ENCODE measurements at regions not wholly inside any gene's neighbourhood (a gene's known extent, or its start where the extent isn't known, plus 50 kb on each side); places are given as distances from the start of the nearest gene placed in this dataset.

DNA sequence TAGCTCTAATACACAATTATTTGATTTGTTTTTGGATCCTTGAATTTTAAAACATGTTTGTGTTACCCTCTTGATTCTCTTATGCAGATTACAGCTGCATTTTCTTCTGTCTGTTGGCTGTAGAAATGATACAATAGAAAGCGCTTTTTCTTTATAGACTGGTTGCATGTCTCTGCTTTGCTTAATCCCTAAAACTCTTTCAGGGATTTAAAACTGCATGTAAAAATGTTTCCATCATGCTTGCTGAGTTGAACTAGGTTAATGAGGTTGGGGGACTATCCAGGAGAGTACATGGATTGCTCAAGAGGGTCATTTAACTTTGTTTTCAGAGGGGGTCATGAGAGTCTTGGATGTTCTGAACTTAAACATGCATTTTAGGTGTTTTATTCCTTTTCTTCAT is 166.4 kb upstream of the IFNG-AS1 start:
- ATAC-seq (no peak), DNase-seq (ENCODE audit: low spot score) (no peak)
- intact Hi-C loops (cut with DNase I): no loop called here

DNA sequence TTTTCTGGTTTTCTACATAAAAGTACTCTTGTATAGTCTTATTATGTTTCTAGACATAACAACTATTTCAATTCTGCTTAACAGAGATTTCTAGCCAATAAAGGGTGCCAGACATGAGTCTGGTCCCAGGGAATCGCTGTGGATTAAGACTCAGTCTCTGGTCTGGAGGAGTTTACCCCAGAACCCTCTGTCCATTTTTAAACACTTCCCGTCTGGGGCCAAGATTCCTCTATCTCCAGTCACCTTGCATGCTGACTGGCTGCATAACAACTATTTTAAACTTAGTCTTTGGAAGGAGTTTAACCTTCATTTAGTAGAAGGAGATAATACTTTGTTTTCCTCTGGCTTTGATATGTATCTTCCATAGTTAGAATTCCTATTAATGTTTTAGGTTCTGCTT is 163.1 kb upstream of the IFNG-AS1 start:
- DNase-seq (ENCODE audit: low spot score) (no peak), ATAC-seq (no peak)
- intact Hi-C loops (cut with DNase I): no loop called here

DNA sequence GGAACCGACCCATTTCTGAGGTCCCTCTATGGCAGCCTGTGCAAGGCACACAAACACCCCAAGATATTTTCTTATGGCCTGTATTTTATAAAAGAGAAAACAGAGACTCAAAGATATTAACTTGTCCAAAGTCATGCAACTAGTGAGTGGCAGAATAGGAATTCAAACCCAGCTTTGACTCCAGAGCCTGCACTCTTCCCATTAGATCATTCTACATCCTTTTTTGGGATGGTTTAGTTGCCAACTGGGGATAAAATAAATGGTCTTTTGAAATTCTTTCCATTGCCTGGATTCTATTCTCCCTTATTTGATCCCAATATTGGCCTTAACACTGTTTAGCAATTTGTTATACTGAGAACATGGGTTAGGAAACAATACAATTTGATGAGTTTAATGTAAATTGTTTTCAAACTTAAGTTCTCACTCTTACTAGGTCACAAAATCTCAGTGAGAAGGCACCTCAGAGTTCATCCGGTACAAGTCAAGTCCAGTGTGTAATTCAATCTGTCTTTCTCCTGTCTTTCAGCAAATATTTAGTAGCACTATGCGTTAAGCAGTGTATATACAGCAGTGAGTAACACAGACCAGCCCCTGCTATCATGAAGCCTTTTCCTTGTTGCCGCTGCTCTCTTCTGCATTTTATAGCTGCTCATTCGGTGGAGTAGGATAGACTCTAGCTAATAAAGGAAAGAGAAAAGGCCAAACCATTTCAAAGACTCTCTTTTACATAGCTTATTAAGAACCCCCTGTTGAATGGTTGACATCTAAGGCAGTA is 162.1 kb upstream of the IFNG-AS1 start:
- intact Hi-C loops (cut with DNase I): no loop called here
- no peak for DNase-seq (ENCODE audit: low spot score)
- peak; percentile 55 for ATAC-seq

DNA sequence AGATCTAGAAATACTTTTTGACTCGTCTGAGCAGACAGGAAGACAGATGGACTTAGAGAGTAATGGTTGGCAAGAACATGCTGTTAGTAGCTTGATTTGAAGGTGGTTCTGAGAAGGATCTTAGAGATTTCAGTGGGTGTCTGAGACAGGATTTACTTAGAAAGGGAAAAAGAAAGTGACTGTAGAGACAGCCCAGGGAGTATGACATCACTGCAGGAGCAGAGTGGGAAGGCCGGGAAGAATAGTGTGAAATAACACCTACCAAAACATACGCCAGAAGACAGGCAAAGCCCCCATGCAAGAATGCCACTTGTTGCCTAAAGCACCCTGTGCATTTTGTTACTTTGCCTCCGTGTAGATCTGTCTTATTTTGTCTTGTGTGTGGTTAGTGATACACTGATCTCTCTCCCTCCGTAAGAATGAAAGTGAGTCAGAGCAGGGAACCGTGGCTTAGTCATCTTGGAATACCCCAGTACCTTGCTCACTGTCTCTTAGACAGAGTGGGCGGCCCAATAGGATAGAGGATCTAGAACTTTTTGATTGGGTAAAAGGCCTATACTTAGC is 161.3 kb upstream of the IFNG-AS1 start:
- ATAC-seq (peak; percentile 94), DNase-seq (ENCODE audit: low spot score) (no peak)
- intact Hi-C loops (cut with DNase I): no loop called here

DNA sequence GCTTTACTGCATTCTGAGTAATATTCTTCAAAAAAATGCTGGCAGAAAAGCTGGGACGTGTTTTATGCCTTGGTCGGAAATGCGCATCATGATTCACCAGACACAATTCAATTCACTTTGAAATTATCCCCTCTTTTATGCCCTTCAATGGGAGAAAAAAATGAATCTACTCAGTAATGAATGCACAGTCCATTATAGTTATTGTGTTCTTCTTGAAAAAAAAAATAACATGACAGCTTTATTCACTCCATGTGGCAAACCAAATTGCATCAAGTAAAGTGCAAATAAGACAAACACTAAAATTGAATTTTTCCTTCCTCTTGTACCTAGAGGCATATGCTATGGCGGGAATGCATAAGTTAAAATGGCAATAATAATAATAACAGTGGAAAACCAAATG is 159.4 kb upstream of the IFNG-AS1 start:
- ATAC-seq (no peak), DNase-seq (ENCODE audit: low spot score) (no peak)
- intact Hi-C loops (cut with DNase I): no loop called here

DNA sequence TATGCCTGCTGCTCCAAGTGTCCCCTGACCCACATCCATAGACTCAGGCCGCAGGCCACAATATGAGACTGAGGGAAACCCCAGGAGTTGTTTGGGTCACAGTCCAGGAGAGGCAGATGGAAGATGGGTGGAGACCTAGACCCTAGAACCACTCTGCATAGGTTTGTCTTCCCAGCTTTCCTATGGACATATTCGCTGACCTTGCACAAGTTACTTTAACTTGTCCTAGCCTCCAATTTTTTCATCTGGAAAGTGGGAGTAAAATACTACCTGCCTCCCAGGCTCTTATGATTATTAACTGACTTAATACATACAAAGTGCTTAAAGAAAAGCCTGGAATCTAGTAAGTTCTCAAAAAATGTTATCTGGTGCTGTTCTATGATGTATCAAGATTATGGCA is 157.1 kb upstream of the IFNG-AS1 start:
- DNase-seq (ENCODE audit: low spot score): no peak
- intact Hi-C loops (cut with DNase I): no loop called here
- ATAC-seq: no peak

DNA sequence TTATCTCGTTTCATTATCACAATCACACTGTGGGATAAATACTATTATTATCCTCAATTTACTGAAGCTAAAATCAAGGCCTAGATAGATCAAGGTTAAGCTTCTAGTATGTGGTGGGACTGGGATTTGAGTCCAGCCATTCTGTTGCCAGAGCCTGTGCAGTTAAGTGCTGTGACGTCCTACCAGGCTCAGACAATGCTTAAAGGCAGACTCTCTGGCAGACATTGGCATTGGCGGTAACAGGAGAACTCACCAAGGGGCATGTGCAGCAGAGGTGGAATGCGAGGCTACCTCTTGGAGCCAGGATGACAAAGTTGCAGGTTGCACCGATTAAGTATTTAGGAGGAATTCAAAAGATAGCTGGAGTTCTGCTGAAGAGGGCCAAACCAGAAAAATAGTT is 155.6 kb upstream of the IFNG-AS1 start:
- no peak for DNase-seq (ENCODE audit: low spot score)
- intact Hi-C loops (cut with DNase I): no loop called here
- no peak for ATAC-seq

DNA sequence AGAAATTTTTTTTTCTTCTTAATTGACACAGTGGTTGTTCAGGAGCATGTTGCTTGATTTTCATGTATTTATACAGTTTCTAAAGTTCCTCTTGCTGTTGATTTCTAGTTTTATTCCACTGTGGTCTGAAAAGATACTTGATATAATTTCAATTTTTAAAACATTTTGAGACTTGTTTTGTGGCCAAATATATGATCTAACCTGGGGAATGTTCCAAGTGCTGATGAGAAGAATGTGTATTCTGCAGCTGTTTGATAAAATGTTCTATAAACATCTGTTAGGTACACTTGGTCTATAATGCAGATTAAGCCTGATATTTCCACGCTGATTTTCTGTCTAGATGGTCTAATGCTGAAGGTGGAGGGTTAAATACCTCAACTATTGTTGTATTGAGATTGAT is 151.4 kb upstream of the IFNG-AS1 start:
- DNase-seq (ENCODE audit: low spot score) (no peak), ATAC-seq (no peak)
- intact Hi-C loops (cut with DNase I): no loop called here

DNA sequence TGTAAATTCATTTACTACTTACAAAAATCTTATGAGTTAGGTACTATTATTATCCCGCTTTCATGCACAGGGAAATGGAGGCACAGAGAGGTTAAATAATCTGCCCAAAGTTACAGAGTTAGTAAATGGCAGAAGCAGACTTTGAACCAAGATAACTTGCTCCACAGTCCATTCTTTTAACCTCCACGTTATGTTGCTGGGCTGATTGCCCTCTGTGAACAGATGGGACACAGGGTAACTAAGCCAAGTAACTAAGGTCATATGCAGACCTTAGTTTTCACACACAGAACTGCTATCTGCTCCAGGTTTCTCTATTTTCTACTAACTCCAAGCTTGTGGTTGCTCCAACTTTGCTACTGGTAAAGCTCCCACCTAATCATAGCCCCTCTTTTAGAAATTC is 147.1 kb upstream of the IFNG-AS1 start:
- DNase-seq (ENCODE audit: low spot score) (no peak), ATAC-seq (no peak)
- intact Hi-C loops (cut with DNase I): no loop called here

DNA sequence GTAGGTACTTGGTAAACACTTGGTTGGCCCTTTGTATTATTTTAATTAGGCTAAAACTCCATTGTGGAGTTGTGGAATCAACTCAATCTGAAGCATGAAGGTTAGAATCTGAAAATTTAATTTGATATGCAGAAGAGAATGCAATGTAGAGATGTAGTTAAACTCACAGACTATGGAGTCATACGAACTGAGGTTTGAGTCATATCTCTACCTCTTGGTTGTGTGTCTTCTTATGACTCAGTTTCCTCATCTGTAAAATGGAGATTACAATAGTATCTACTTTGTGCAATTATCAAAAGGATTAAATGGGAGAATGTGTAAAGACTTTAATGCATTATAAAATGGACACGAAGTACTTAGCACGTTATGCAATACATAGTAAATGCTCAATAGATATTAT is 146.0 kb upstream of the IFNG-AS1 start:
- intact Hi-C loops (cut with DNase I): no loop called here
- DNase-seq (ENCODE audit: low spot score) (no peak), ATAC-seq (no peak)

DNA sequence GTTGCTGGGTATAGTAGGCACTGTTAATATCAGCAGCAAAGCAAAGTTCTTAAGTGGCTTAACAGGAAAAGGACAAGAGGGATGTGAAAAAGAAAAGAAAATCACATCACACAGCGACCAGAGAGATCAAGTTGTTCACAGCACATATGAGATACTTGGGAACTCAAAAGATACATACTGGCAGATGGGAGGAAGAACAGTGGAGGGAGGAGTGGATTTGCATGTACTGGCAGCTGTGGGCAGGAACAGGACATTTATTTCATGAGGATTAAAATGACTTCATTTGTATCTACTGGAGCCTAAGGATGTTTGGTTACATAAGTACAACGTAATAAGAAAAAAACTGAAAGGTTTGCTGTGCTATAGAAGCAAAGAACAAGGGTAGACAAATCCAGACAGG is 136.5 kb upstream of the IFNG-AS1 start:
- DNase-seq (ENCODE audit: low spot score): no peak
- intact Hi-C loops (cut with DNase I): no loop called here
- ATAC-seq: no peak

DNA sequence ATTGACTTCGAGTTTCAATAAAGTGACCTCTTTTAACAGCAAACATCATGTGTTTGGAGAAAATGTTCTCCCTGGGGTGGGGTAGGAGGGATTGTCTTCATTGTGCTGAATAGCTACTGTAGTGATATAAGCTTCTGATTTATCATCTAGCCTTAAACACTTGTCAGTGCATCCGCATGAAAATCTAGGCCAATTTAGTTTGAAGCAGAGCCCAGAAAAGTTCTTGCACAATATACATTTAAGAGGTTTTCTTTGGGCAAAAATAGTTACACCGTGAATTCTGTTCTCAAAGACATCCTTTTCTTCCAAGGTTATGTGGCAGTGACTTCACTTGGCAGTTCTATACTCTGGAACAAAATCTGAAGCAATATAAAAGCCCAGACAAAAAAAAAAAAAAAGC is 136.0 kb upstream of the IFNG-AS1 start:
- intact Hi-C loops (cut with DNase I): no loop called here
- DNase-seq (ENCODE audit: low spot score) (no peak), ATAC-seq (no peak)

DNA sequence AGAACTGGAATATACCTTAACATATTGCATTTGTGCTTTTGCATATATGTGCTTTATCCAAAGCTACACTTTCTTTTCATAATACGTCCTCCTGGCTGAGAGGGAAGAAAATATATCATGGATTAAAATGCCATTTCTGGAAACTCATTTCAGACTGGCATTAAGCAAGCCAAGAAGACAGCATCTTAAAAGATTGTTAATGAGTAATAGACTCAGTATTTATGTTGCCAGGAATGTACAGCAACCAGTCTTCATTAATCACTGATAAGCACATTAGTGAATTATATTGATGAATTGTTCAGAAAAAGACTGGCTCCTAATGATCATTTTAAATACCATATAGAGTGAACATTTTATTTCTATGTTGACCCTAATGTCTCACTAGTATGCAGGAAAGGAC is 134.9 kb upstream of the IFNG-AS1 start:
- ATAC-seq (no peak), DNase-seq (ENCODE audit: low spot score) (no peak)
- intact Hi-C loops (cut with DNase I): no loop called here

DNA sequence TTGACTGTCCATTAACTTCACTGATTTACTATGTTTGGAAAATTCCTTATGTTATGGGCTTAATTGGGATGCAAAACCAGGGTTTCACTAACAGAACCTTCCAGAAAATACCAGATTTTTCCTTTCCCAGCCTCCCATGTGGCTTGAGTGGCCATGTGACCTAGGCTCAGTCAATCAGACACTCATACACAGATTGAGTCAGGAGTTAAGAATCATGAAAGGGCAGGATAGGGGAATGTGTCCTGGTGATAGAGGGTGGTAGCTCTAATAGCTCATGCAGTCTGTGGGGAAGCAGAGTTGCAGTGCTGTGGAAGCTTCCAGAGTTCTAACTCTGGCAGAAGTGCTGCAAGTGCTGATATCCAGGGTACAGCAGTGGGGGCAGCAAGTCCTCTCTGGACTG is 134.1 kb upstream of the IFNG-AS1 start:
- DNase-seq (ENCODE audit: low spot score) (no peak), ATAC-seq (no peak)
- intact Hi-C loops (cut with DNase I): no loop called here

DNA sequence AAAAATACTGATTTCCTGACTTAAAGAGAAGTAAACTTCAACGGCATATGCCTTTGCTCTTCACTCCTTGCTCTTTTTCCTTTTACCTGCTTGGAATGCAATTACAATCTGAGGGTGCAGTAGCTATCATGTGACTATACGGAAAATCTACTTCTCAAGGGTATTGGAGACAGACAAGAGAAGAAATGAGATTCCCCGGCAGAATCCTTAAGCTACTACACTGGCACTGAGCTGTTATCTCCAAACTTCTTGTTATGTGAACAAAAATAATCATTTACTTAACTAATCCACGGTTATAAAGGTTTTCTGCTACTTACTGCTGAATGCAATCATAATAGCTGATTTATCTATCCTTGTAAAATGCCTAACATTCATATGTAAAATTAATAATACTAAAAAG is 118.0 kb upstream of the IFNG-AS1 start:
- intact Hi-C loops (cut with DNase I): no loop called here
- DNase-seq (ENCODE audit: low spot score): no peak

DNA sequence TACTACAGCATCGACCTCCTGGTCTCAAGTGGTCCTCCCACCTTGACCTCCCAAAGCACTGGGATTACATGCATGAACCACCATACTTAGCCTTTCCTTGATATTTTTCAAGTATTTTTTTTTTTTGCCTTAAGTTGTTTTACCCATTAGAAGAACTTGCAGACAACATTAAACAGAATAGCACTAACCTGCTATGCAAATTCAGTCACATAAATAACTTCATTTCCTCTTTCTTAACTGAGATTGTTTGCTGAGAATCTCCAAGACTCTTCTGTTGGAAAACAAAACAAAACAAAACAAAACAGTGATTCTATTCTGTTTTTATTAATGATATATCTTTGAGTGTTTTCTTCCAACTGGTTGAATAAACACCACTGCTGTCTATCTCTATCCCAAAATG is 115.9 kb upstream of the IFNG-AS1 start:
- ATAC-seq: no peak
- DNase-seq (ENCODE audit: low spot score): no peak
- intact Hi-C loops (cut with DNase I): no loop called here

More for the DNA sequence above, 118.0 kb upstream of the IFNG-AS1 start:
- no peak for ATAC-seq

DNA sequence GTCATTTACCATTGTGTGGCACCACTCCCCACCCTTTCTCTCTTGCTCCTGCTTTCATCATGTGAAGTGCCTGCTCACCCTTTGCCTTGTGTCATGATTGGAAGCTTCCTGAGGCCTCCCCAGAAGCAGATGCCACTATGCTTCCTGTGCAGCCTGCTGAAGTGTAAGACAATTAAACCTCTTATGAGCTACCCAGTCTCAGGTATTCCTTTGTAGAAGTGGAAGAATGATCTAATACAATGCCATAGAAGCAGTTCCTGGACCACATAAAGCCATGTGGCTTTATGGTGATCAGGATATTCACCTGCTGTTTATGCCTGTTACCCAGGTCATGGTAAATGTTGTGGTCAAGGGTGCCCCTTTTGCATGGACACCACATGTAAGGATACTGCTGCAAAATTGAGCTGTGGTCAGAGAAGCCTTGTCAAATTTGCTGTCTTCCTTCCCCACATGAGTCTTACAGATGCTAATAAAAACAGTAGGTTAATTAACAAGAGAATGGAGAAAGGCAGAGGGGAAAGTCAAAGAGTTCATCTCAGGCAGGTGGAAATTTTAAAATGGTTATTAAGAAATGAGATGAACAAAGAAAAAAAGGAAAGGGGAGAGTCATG is 112.8 kb upstream of the IFNG-AS1 start:
- intact Hi-C loops (cut with DNase I): no loop called here
- DNase-seq (ENCODE audit: low spot score) (no peak), ATAC-seq (no peak)

DNA sequence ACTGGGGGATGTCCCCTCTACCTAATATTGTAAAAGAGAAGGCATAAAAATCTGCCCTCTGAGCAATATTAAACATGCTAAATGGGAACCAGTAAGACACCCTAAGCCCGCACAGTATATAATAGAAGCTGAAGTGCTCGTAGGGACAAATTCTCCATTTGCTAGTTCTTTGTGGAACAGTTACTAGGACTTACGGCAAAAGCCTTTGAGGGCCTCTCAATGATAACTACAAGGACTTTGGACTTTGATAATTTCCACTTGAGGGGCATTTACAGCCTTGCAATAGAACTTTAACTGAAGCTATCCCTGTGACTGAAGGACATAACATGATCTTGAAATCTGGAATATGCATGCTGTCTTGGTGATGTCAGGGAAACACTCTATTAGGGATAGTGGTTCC is 111.5 kb upstream of the IFNG-AS1 start:
- DNase-seq (ENCODE audit: low spot score) (no peak), ATAC-seq (no peak)
- intact Hi-C loops (cut with DNase I): no loop called here

DNA sequence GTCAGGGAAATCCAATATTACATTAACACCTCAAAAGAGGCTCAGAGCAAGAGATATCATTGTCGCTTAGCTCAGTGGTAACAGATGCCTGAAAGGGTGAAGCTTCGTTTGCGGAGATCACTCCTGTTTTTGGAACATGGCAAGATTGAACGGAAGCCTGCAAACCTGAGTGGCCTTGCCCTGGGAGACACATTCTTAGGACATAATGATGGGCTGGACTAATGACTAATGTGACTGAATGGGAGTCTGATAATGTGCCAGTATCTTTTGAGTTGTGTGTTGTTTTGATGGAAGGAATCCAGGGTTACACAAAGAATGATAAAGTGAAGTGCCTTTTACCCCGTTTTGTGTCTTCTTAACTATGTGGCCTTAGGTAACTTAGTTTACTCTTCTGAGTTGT is 109.3 kb upstream of the IFNG-AS1 start:
- DNase-seq (ENCODE audit: low spot score) (no peak), ATAC-seq (no peak)
- intact Hi-C loops (cut with DNase I): no loop called here

DNA sequence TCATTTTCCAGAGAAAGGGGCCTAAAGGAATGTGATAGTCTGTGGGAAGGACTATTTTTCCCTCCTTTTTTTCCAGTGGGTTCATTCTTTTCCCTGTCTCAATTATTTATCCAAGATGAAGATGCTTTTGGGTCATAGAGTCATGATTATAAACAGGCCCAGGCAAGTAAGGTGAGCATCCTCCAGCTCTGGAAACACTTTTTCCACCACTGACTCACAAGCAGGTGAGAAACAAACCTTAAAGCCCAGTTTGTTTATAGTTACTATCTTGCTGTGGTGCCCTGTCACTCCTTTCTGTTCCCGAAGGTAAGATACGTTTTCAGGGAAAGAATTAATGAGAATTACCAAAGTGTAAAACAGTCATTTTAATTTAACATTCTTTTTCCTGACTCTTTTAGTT is 107.7 kb upstream of the IFNG-AS1 start:
- intact Hi-C loops (cut with DNase I): no loop called here
- ATAC-seq: no peak
- no peak for DNase-seq (ENCODE audit: low spot score)

DNA sequence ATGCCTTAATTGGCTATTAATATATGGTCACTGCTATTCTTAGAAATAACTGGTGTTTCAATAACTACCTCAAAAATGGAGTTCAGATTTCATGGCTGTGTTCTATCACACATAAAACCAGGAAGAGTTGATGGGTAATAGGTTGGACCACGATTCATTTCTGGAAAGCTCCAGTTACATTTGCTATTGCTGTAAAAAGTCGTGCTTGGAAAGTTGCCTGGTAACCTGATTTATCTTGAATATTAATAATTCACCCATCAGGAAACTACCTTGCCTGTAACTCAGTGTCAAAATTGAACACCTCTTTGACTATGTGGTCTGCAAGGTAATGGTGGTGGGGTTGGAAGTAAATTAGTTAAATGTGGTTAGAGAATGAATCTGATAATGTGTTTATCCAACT is 104.7 kb upstream of the IFNG-AS1 start:
- intact Hi-C loops (cut with DNase I): no loop called here
- ATAC-seq: no peak
- DNase-seq (ENCODE audit: low spot score): no peak

Data from sciatic nerve (tissue), 2 donors.